ENCODE measurements at regions not wholly inside any gene's neighbourhood (a gene's known extent, or its start where the extent isn't known, plus 50 kb on each side); places are given as distances from the start of the nearest gene placed in this dataset.
"Not testable (repeated sequence)": the region's sequence is repeated elsewhere in the genome, so short reads cannot be mapped to it uniquely, and the experiment has no call there.

DNA sequence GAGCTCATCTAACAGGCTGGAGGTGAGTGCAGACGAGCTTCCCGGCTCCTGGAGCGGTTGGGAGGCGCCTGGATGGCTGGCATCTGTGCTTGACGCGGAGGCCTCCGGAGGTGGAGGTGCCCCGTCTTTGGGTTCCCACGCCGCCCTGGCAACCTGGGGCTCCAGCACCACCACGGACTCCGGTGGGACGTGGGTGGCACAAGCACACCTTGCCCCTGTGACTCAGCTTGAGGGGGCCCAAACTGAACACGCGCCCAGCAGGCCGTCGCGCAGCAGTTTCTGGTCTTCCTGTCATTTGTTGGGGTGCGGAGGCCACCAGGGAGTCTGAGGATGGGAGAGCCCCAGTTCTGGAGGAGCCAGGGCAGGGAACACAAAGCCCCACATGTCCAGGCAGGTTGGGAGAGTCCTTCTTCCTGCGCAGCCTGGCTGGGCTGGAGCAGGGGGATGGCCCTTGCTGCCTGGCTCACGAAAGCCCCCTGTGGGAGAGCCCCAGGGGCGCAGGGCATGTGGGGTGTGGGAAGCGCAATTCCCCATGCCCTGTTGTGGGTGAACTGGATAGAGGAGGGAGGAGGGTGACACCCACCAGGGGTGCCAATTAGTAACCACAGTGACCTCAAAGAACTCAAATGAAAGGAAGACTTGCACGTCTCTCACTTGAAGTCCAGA is 1378.6 kb upstream of the DEFB115 start:
- H3K4me3 ChIP-seq (ENCODE audit: low read length) = no peak overlapping the region
- no peak for DNase-seq (ENCODE audit: low read depth)
- TF ChIP-seq CTCF (IDR thresholded peaks at IDR 0.05; ENCODE audit: insufficient read depth, low read depth, low read length, missing control alignments) = no peak

DNA sequence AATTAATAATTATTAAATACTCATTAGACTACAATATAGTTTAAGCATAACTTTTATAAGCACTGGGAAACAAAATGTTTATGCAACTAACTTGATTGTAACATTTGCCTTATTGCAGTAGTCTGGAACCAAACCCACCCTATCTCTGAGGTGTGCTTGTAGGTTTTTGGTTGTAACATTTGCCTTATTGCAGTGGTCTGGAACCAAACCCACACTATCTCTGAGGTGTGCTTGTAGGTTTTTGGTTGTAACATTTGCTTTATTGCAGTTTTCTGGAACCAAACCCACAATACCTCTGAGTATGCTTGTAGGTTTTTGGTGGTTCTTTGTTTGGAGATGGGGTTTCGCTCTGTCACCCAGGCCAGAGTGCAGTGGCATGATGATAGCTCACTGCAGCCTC is 1376.4 kb upstream of the DEFB115 start:
- peak; percentile 28 for DNase-seq (ENCODE audit: low read depth)
- not testable (repeated sequence) for H3K4me3 ChIP-seq (ENCODE audit: low read length)

- not testable (repeated sequence) for DNase-seq (ENCODE audit: low read depth)
Measured at GRCh38 chr20:29883514-29884219, 1373.8 kb upstream of the DEFB115 start.

DNA sequence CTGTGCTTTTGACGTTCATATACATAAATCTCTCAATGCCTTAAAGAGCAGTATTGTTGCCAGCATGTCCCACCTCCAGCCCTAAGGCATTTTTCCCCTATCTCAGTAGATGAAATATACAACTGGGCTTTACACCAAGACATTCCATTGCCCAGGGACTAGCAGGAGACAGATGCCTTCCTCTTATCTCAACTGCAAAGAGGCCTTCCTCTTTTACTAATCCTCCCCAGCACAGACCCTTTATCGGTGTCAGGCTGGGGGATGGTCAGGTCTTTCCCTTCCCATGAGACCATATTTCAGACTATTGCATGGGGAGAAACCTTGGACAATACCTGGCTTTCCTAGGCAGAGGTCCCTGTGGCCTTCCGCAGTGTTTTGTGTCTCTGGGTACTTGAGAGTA is 1373.1 kb upstream of the DEFB115 start:
- DNase-seq (ENCODE audit: low read depth); H3K4me3 ChIP-seq (ENCODE audit: low read length): not testable (repeated sequence)

More at GRCh38 chr20:29883514-29884219, 1373.8 kb upstream of the DEFB115 start:
- not testable (repeated sequence) for H3K4me3 ChIP-seq (ENCODE audit: low read length)

GRCh38 chr20:29885282-29886185 is 1371.9 kb upstream of the DEFB115 start:
- not testable (repeated sequence) for DNase-seq (ENCODE audit: low read depth); H3K4me3 ChIP-seq (ENCODE audit: low read length)

GRCh38 chr20:29891555-29891954 is 1365.9 kb upstream of the DEFB115 start:
- not testable (repeated sequence) for DNase-seq (ENCODE audit: low read depth); H3K4me3 ChIP-seq (ENCODE audit: low read length)

Measured in epithelial cell of esophagus (primary cell).